H54 (cell line): ENCODE measurements at regions not wholly inside any gene's neighbourhood (a gene's known extent, or its start where the extent isn't known, plus 50 kb on each side); places are given as distances from the start of the nearest gene placed in this dataset.
"Not testable (repeated sequence)": the region's sequence is repeated elsewhere in the genome, so short reads cannot be mapped to it uniquely, and the experiment has no call there.

ENCODE experiments used
- DNase-seq: peaks from one replicate; pipeline ENCODE4 v3.0.0; 2011; ENCODE audit warnings: low spot score, mixed read lengths; ENCODE audit not compliant: insufficient read length
- FAIRE-seq: peaks from 3 replicates; lab custom pipeline; 2011; peaks lifted over from hg19 to GRCh38; lab: Jason Lieb, UNC
- POLR2A ChIP-seq: IDR thresholded peaks from 2 replicates; pipeline ENCODE4 v1.6.1; 2011; ENCODE audit warnings: low read depth, mild to moderate bottlenecking, low read length

GRCh38 chr16:75952124-75952523 lies 225.8 kb upstream of the CPHXL start:
- TF ChIP-seq POLR2A = no peak
- DNase-seq = no peak
- no peak for FAIRE-seq

- no peak for TF ChIP-seq POLR2A
- FAIRE-seq = no peak
- no peak for DNase-seq
These were observed 231.6 kb upstream of the CPHXL start for GRCh38 chr16:75957870-75958269.

GRCh38 chr16:75965504-75966374 lies 239.4 kb upstream of the CPHXL start:
- FAIRE-seq (no peak), DNase-seq (no peak)

GRCh38 chr16:75969120-75969519 lies 242.8 kb upstream of the CPHXL start:
- not testable (repeated sequence) for DNase-seq, FAIRE-seq

More at GRCh38 chr16:75965504-75966374, 239.4 kb upstream of the CPHXL start:
- TF ChIP-seq POLR2A = no peak

GRCh38 chr16:75971334-75971733 lies 245.0 kb upstream of the CPHXL start:
- TF ChIP-seq POLR2A = no peak
- no peak for FAIRE-seq
- DNase-seq = no peak

GRCh38 chr16:75983296-75983695 lies 257.0 kb upstream of the CPHXL start:
- DNase-seq = no peak
- no peak for FAIRE-seq
- no peak for TF ChIP-seq POLR2A

GRCh38 chr16:75983741-75984381 lies 257.6 kb upstream of the CPHXL start:
- DNase-seq = no peak
- no peak for TF ChIP-seq POLR2A
- FAIRE-seq = no peak

GRCh38 chr16:75987323-75987722 lies 261.0 kb upstream of the CPHXL start:
- TF ChIP-seq POLR2A = no peak
- no peak for DNase-seq
- no peak for FAIRE-seq

GRCh38 chr16:75996491-75996890 lies 270.2 kb upstream of the CPHXL start:
- TF ChIP-seq POLR2A = no peak
- DNase-seq (no peak), FAIRE-seq (no peak)

- no peak for DNase-seq
- TF ChIP-seq POLR2A = no peak
- no peak for FAIRE-seq
These were observed 271.3 kb upstream of the CPHXL start for GRCh38 chr16:75997606-75998005.

- no peak for DNase-seq
- no peak for TF ChIP-seq POLR2A
- no peak for FAIRE-seq
These were observed 269.6 kb upstream of the CNTNAP4 start for GRCh38 chr16:76007645-76008044.

- FAIRE-seq = no peak
These were observed 253.4 kb upstream of the CNTNAP4 start for GRCh38 chr16:76023835-76024234.

GRCh38 chr16:76035689-76036088 lies 241.5 kb upstream of the CNTNAP4 start:
- TF ChIP-seq POLR2A = no peak

More at GRCh38 chr16:76023835-76024234, 253.4 kb upstream of the CNTNAP4 start:
- DNase-seq = no peak
- no peak for TF ChIP-seq POLR2A

GRCh38 chr16:76038097-76038496 lies 239.1 kb upstream of the CNTNAP4 start:
- FAIRE-seq (no peak), DNase-seq (no peak)
- no peak for TF ChIP-seq POLR2A

More at GRCh38 chr16:76035689-76036088, 241.5 kb upstream of the CNTNAP4 start:
- DNase-seq = no peak
- FAIRE-seq = no peak

GRCh38 chr16:76052725-76053124 lies 224.5 kb upstream of the CNTNAP4 start:
- no peak for TF ChIP-seq POLR2A
- FAIRE-seq (no peak), DNase-seq (no peak)
